Ovary (tissue), 7 donors: ENCODE measurements at regions not wholly inside any gene's neighbourhood (a gene's known extent, or its start where the extent isn't known, plus 50 kb on each side); places are given as distances from the start of the nearest gene placed in this dataset.

Source experiments
- DNase-seq, 5 donors: peaks; one replicate each; pipeline ENCODE4 v3.0.0-alpha.2; 2019 to 2020
- H3K27ac ChIP-seq, 2 donors: fragments of 200-600 bp; one replicate each; pipeline versions ENCODE4 v1.5.1 to v1.8.0; 2019 to 2022
- H3K27me3 ChIP-seq: fragments of 200-600 bp; one replicate; pipeline ENCODE4 v1.8.0; 2022
- H3K36me3 ChIP-seq: fragments of 200-600 bp; sonication (generic); one replicate; pipeline ENCODE4 v1.5.1; 2019
- H3K4me1 ChIP-seq: one replicate; pipeline ENCODE4 v1.8.1; 2013; ENCODE audit warnings: mild to moderate bottlenecking, moderate library complexity; ENCODE audit not compliant: insufficient read depth
- H3K4me3 ChIP-seq: fragments of 200-600 bp; sonication (generic); one replicate; pipeline ENCODE4 v1.5.1; 2017
- H3K9me3 ChIP-seq, 2 donors: fragments of 200-600 bp in 1 of 2; sonication (generic) in 1 of 2; one replicate each; pipeline versions ENCODE4 v1.5.1 to v1.8.1; 2013 to 2019; ENCODE audit warnings: mild to moderate bottlenecking in 1 of 2, moderate library complexity in 1 of 2
- EP300 ChIP-seq: sonication (generic); formaldehyde crosslinking; IDR thresholded peaks from one replicate; pipeline ENCODE4 v1.6.1; 2017; ENCODE audit warnings: antibody characterized with exemption
- POLR2A ChIP-seq: fragments of 450-650 bp; IDR thresholded peaks from one replicate; pipeline ENCODE4 v1.6.1; 2017; ENCODE audit warnings: antibody characterized with exemption, mild to moderate bottlenecking, moderate library complexity
- WGBS, 3 donors: extraction: QIAGEN DNeasy Blood & Tissue Kit in 1 of 3; methylation state at CpG; one replicate each; pipeline versions ENCODE4 v1.1.5 to v1.1.7; 2013 to 2017; 5-methylcytosine and 5-hydroxymethylcytosine counted together
- intact Hi-C, 4 donors: fragments of 100-400 bp; cut with DNase I; formaldehyde crosslinking; loops; one replicate each; pipeline versions ENCODE4 v1.11.0 to v1.15.1; 2022 to 2023
- TF ChIP-seq, protein P1 (sequence below), 3 donors: fragments of 450-650 bp in 2 of 3; fragments of 200-600 bp in 1 of 3; IDR thresholded peaks; one replicate each; pipeline versions ENCODE4 v1.5.1 to v1.8.0; 2016 to 2022; ENCODE audit warnings: antibody characterized with exemption in 3 of 3, mild to moderate bottlenecking in 1 of 3
- donor health status: DM: no; HTN: no; CAD: no; lungs with moderate emphysema.
- donor health status: DM: no; HTN: no; CAD: no.
- donor health status: Bipolar disorder and iron deficiency.
- donor health status: DM: no; HTN: no; CAD: no.
- donor health status: DM: yes; HTN: yes; CAD: no.

DNA sequence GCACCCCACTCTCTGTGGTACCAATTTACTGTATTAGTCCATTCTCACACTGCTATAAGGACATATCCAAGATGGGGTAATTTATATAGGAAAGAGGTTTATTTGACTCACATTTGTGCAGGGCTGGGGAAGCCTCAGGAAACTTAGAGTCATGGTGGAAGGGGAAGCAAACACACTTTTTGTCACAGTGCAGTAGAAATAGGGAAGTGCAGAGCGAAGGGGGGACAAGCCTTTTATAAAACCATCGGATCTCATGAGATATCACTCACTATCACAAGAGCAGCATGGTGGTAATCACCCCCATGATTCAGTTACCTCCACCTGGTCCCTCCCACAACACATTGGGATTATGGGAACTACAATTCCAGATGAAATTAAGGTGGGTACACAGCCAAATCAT, 766.9 kb upstream of the PCDH10 start:
- no peaks in the 10 kb centered on the region for H3K4me1 ChIP-seq
- no peak overlapping the region for H3K4me3 ChIP-seq
- no peak for DNase-seq
- H3K27ac ChIP-seq = no peak overlapping the region
- no peak for TF ChIP-seq EP300
- TF ChIP-seq, protein P1, sequence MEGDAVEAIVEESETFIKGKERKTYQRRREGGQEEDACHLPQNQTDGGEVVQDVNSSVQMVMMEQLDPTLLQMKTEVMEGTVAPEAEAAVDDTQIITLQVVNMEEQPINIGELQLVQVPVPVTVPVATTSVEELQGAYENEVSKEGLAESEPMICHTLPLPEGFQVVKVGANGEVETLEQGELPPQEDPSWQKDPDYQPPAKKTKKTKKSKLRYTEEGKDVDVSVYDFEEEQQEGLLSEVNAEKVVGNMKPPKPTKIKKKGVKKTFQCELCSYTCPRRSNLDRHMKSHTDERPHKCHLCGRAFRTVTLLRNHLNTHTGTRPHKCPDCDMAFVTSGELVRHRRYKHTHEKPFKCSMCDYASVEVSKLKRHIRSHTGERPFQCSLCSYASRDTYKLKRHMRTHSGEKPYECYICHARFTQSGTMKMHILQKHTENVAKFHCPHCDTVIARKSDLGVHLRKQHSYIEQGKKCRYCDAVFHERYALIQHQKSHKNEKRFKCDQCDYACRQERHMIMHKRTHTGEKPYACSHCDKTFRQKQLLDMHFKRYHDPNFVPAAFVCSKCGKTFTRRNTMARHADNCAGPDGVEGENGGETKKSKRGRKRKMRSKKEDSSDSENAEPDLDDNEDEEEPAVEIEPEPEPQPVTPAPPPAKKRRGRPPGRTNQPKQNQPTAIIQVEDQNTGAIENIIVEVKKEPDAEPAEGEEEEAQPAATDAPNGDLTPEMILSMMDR (IDR thresholded peaks at IDR 0.05) = no peak
- TF ChIP-seq POLR2A = no peak
- WGBS, 3 donors = 73 to 86% (median 80%) methylated on average over 2 of the region's 2 CpGs
- H3K9me3 ChIP-seq = no peaks in the 10 kb centered on the region
- no peaks in the 10 kb centered on the region for H3K27me3 ChIP-seq
- intact Hi-C loops = no loop called here
- H3K36me3 ChIP-seq = no peaks in the 10 kb centered on the region

DNA sequence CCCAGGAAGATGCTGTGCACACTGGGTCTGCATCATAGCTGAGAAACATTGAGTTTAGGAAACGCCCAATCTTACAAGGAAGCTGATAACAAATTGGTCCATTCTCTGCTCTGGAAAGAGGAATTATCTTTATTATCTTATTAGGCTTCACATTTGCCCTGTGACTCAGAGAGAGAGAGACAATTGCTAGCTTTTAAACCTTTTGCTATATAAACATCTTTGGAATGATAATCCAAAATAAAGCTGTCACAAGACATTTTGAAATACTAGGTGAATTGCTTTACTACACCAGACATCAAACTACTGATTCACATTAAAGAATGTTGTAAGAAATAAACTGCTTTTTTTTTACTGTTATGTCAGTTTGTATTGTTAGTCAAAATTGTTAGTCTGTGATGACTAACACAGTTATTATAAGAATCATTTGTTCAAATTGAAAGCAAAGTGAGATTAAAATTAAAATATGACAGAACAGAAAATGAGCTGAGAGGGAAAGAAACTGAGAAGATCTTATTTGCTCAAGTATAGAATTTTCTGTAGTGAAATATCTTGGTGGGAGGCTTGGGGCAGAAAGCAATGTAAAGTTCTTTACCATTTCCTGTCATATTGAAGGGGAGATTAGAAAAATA, 765.4 kb upstream of the PCDH10 start:
- TF ChIP-seq, protein P1 (IDR thresholded peaks at IDR 0.05) = no peak
- no peak for TF ChIP-seq POLR2A
- no peak for TF ChIP-seq EP300

DNA sequence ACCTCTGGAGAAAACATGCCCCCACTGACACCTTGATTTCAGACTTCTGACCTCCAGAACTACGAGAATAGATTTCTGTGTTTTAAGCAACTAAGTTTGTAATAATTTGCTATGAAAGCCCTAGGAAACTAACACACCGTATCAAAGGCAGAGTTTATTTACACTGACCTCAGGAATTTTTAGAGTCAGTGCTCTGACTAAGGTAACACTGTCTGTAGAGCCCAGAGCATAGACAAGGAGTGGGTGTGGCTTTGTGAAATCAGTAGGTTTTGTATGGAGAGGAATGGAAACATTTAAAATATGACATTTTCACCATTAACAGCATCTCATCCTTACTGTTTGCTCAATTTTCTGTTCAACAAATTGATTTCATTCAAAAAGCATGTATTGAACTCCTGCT, 764.4 kb upstream of the PCDH10 start:
- H3K9me3 ChIP-seq = no peaks in the 10 kb centered on the region
- H3K4me3 ChIP-seq = no peak overlapping the region
- DNase-seq = no peak
- TF ChIP-seq, protein P1 (IDR thresholded peaks at IDR 0.05) = no peak
- TF ChIP-seq EP300 (no peak), POLR2A (no peak)
- intact Hi-C loops = no loop called here
- 65 to 78% (median 68%) methylated on average over 2 of the region's 2 CpGs for WGBS, 3 donors
- H3K27me3 ChIP-seq = no peaks in the 10 kb centered on the region
- H3K4me1 ChIP-seq = no peaks in the 10 kb centered on the region
- H3K27ac ChIP-seq = no peak overlapping the region
- no peaks in the 10 kb centered on the region for H3K36me3 ChIP-seq

More for the DNA sequence above, 765.4 kb upstream of the PCDH10 start:
- intact Hi-C loops = no loop called here
- no peaks in the 10 kb centered on the region for H3K27me3 ChIP-seq
- WGBS, 3 donors = 29 to 39% (median 38%) methylated on average over 1 of the region's 1 CpG
- no peak overlapping the region for H3K27ac ChIP-seq
- H3K4me1 ChIP-seq = no peaks in the 10 kb centered on the region
- H3K36me3 ChIP-seq = no peaks in the 10 kb centered on the region
- H3K9me3 ChIP-seq = no peaks in the 10 kb centered on the region
- DNase-seq = no peak
- H3K4me3 ChIP-seq = no peak overlapping the region

DNA sequence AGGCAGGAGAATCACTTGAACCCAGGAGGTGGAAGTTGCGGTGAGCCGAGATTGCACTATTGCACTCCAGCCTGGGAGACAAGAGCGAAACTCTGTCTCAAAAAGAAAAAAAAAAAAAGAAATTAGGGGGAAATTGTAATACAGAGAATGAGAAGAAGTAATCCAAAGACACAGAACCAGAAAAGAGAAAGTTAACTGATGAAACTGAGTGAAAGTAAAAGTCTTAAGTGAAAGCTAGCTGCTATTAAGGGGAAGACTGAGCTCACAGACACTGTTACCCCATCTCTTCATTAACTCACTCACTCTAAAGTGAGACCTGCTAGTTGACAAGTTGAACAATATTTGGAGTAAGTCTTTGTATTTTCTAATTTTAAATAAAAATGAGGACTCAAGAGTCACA, 763.0 kb upstream of the PCDH10 start:
- H3K9me3 ChIP-seq = no peaks in the 10 kb centered on the region
- H3K36me3 ChIP-seq = no peaks in the 10 kb centered on the region
- no peak for DNase-seq
- H3K4me3 ChIP-seq = no peak overlapping the region
- no peaks in the 10 kb centered on the region for H3K4me1 ChIP-seq
- H3K27me3 ChIP-seq = no peaks in the 10 kb centered on the region
- TF ChIP-seq EP300 (no peak), POLR2A (no peak)
- TF ChIP-seq, protein P1 (IDR thresholded peaks at IDR 0.05) = no peak
- H3K27ac ChIP-seq = no peak overlapping the region
- intact Hi-C loops = no loop called here
- 94 to 95% (median 94%) methylated on average over 3 of the region's 3 CpGs for WGBS, 3 donors
